NCI-H510A treated with DMSO at 0.1 percent for 48 hours (cell line): ENCODE measurements at regions not wholly inside any gene's neighbourhood (a gene's known extent, or its start where the extent isn't known, plus 50 kb on each side); places are given as distances from the start of the nearest gene placed in this dataset.

ENCODE experiments used
- DNase-seq: peaks from one replicate; lab custom pipeline; 2025; lab: John Stamatoyannopoulos, UW

- no peak for DNase-seq
Observed at GRCh38 chr12:43011383-43011926, 421.9 kb upstream of the PRICKLE1 start.

- DNase-seq: no peak
Observed at GRCh38 chr12:43009846-43010240, 420.3 kb upstream of the PRICKLE1 start.

GRCh38 chr12:43008953-43009845 lies 419.7 kb upstream of the PRICKLE1 start:
- DNase-seq: no peak

GRCh38 chr12:43004908-43005307 lies 415.4 kb upstream of the PRICKLE1 start:
- DNase-seq: no peak

- DNase-seq: no peak
Observed at GRCh38 chr12:43004141-43004540, 414.6 kb upstream of the PRICKLE1 start.

GRCh38 chr12:42996869-42997431 lies 407.4 kb upstream of the PRICKLE1 start:
- no peak for DNase-seq

- no peak for DNase-seq
Observed at GRCh38 chr12:42992826-42993225, 403.3 kb upstream of the PRICKLE1 start.

- no peak for DNase-seq
Observed at GRCh38 chr12:42990387-42990786, 400.8 kb upstream of the PRICKLE1 start.

- no peak for DNase-seq
Observed at GRCh38 chr12:42987216-42987650, 397.7 kb upstream of the PRICKLE1 start.

- no peak for DNase-seq
Observed at GRCh38 chr12:42985506-42985905, 396.0 kb upstream of the PRICKLE1 start.

- no peak for DNase-seq
Observed at GRCh38 chr12:42982828-42983227, 393.3 kb upstream of the PRICKLE1 start.

GRCh38 chr12:42981379-42981778 lies 391.8 kb upstream of the PRICKLE1 start:
- DNase-seq: no peak

GRCh38 chr12:42980441-42980840 lies 390.9 kb upstream of the PRICKLE1 start:
- no peak for DNase-seq

GRCh38 chr12:42979746-42980145 lies 390.2 kb upstream of the PRICKLE1 start:
- DNase-seq: no peak

- DNase-seq: no peak
Observed at GRCh38 chr12:42978708-42979107, 389.2 kb upstream of the PRICKLE1 start.

GRCh38 chr12:42977451-42978230 lies 388.1 kb upstream of the PRICKLE1 start:
- DNase-seq: no peak

- DNase-seq: no peak
Observed at GRCh38 chr12:42976620-42977019, 387.1 kb upstream of the PRICKLE1 start.

- DNase-seq: no peak
Observed at GRCh38 chr12:42976122-42976521, 386.6 kb upstream of the PRICKLE1 start.

GRCh38 chr12:42969355-42969754 lies 379.8 kb upstream of the PRICKLE1 start:
- DNase-seq: no peak

GRCh38 chr12:42968426-42968825 lies 378.9 kb upstream of the PRICKLE1 start:
- no peak for DNase-seq

GRCh38 chr12:42967850-42968249 lies 378.3 kb upstream of the PRICKLE1 start:
- DNase-seq: no peak

- no peak for DNase-seq
Observed at GRCh38 chr12:42963988-42964387, 374.4 kb upstream of the PRICKLE1 start.
